Activated naive CD8-positive, alpha-beta T cell treated with anti-CD3 and anti-CD28 coated beads, Interleukin-2, amount 50 U/mL, for 24 hours (primary cell): ENCODE measurements at regions not wholly inside any gene's neighbourhood (a gene's known extent, or its start where the extent isn't known, plus 50 kb on each side); places are given as distances from the start of the nearest gene placed in this dataset.
"Not testable (repeated sequence)": the region's sequence is repeated elsewhere in the genome, so short reads cannot be mapped to it uniquely, and the experiment has no call there.

Experiments
- ATAC-seq: fragments of 150-1000 bp; cut with Tn5 transposase; one replicate; pipeline ENCODE4 v1.10.0; 2021
- DNase-seq: peaks from one replicate; pipeline ENCODE4 v3.0.0; 2021
- H3K27ac Mint-ChIP-seq: one replicate; pipeline ENCODE4 v1.8.0; 2021; ENCODE audit warnings: mild to moderate bottlenecking, mixed read lengths
- H3K27me3 Mint-ChIP-seq: one replicate; pipeline ENCODE4 v1.8.0; 2021; ENCODE audit warnings: mixed read lengths
- H3K36me3 Mint-ChIP-seq: one replicate; pipeline ENCODE4 v1.8.0; 2021; ENCODE audit warnings: low read depth, mixed read lengths
- H3K4me1 Mint-ChIP-seq: one replicate; pipeline ENCODE4 v1.8.0; 2021; ENCODE audit warnings: mixed read lengths
- H3K4me3 Mint-ChIP-seq: one replicate; pipeline ENCODE4 v1.8.0; 2021; ENCODE audit warnings: mild to moderate bottlenecking, moderate library complexity, mixed read lengths
- H3K9me3 Mint-ChIP-seq: one replicate; pipeline ENCODE4 v1.8.0; 2021; ENCODE audit warnings: mixed read lengths

GRCh38 chrX:42025861-42026260 lies 102.5 kb upstream of the CASK start:
- ATAC-seq (no peak), DNase-seq (no peak)
- no peaks in the 10 kb centered on the region for H3K36me3 Mint-ChIP-seq
- no peak overlapping the region for H3K4me3 Mint-ChIP-seq
- H3K4me1 Mint-ChIP-seq: peaks cover 12% of the 10 kb centered on the region
- peaks cover 3% of the 10 kb centered on the region for H3K9me3 Mint-ChIP-seq
- H3K27ac Mint-ChIP-seq: no peak overlapping the region
- no peaks in the 10 kb centered on the region for H3K27me3 Mint-ChIP-seq

GRCh38 chrX:42023122-42023521 lies 99.8 kb upstream of the CASK start:
- H3K9me3 Mint-ChIP-seq: peaks cover 3% of the 10 kb centered on the region
- ATAC-seq: no peak
- H3K4me1 Mint-ChIP-seq: peaks cover 19% of the 10 kb centered on the region
- H3K27me3 Mint-ChIP-seq: no peaks in the 10 kb centered on the region
- H3K27ac Mint-ChIP-seq: no peak overlapping the region
- H3K4me3 Mint-ChIP-seq: no peak overlapping the region
- no peaks in the 10 kb centered on the region for H3K36me3 Mint-ChIP-seq
- no peak for DNase-seq

- Mint-ChIP-seq H3K27me3 (no peaks in the 10 kb centered on the region), H3K36me3 (no peaks in the 10 kb centered on the region), H3K27ac (no peak overlapping the region), H3K4me3 (no peak overlapping the region), H3K9me3 (peaks cover 3% of the 10 kb centered on the region), H3K4me1 (peaks cover 19% of the 10 kb centered on the region)
- DNase-seq: no peak
- peak; percentile 36 for ATAC-seq
These were observed 98.8 kb upstream of the CASK start for GRCh38 chrX:42022158-42022557.

GRCh38 chrX:42021058-42021457 lies 97.7 kb upstream of the CASK start:
- H3K4me3 Mint-ChIP-seq: no peak overlapping the region
- DNase-seq: no peak
- no peak for ATAC-seq
- H3K27me3 Mint-ChIP-seq: no peaks in the 10 kb centered on the region
- H3K27ac Mint-ChIP-seq: no peak overlapping the region
- H3K4me1 Mint-ChIP-seq: peaks cover 19% of the 10 kb centered on the region
- H3K36me3 Mint-ChIP-seq: no peaks in the 10 kb centered on the region
- H3K9me3 Mint-ChIP-seq: peaks cover 3% of the 10 kb centered on the region

GRCh38 chrX:42020225-42020624 lies 96.9 kb upstream of the CASK start:
- no peak overlapping the region for H3K4me3 Mint-ChIP-seq
- H3K9me3 Mint-ChIP-seq: peaks cover 3% of the 10 kb centered on the region
- ATAC-seq (no peak), DNase-seq (no peak)
- H3K27ac Mint-ChIP-seq: no peak overlapping the region
- H3K4me1 Mint-ChIP-seq: peaks cover 19% of the 10 kb centered on the region
- no peaks in the 10 kb centered on the region for H3K27me3 Mint-ChIP-seq
- no peaks in the 10 kb centered on the region for H3K36me3 Mint-ChIP-seq

GRCh38 chrX:42017971-42018370 lies 94.6 kb upstream of the CASK start:
- H3K9me3 Mint-ChIP-seq: peaks cover 3% of the 10 kb centered on the region

GRCh38 chrX:42000836-42001235 lies 77.5 kb upstream of the CASK start:
- H3K27ac Mint-ChIP-seq: no peak overlapping the region
- H3K27me3 Mint-ChIP-seq: no peaks in the 10 kb centered on the region
- ATAC-seq: no peak
- no peaks in the 10 kb centered on the region for H3K4me1 Mint-ChIP-seq
- no peaks in the 10 kb centered on the region for H3K36me3 Mint-ChIP-seq
- H3K9me3 Mint-ChIP-seq: no peaks in the 10 kb centered on the region
- H3K4me3 Mint-ChIP-seq: no peak overlapping the region
- DNase-seq: no peak

More at GRCh38 chrX:42017971-42018370, 94.6 kb upstream of the CASK start:
- no peak overlapping the region for H3K4me3 Mint-ChIP-seq
- DNase-seq: no peak
- H3K36me3 Mint-ChIP-seq: no peaks in the 10 kb centered on the region
- H3K27ac Mint-ChIP-seq: no peak overlapping the region
- no peak for ATAC-seq
- H3K4me1 Mint-ChIP-seq: peaks cover 19% of the 10 kb centered on the region
- no peaks in the 10 kb centered on the region for H3K27me3 Mint-ChIP-seq

- no peak overlapping the region for H3K4me3 Mint-ChIP-seq
- ATAC-seq (no peak), DNase-seq (peak; percentile 1)
- H3K27me3 Mint-ChIP-seq: no peaks in the 10 kb centered on the region
- H3K36me3 Mint-ChIP-seq: no peaks in the 10 kb centered on the region
- H3K4me1 Mint-ChIP-seq: peaks cover 7% of the 10 kb centered on the region
- H3K27ac Mint-ChIP-seq: no peak overlapping the region
- no peaks in the 10 kb centered on the region for H3K9me3 Mint-ChIP-seq
These were observed 61.3 kb upstream of the CASK start for GRCh38 chrX:41984628-41985027.

GRCh38 chrX:41982953-41983352 lies 59.6 kb upstream of the CASK start:
- H3K4me3 Mint-ChIP-seq: no peak overlapping the region
- no peaks in the 10 kb centered on the region for H3K36me3 Mint-ChIP-seq
- DNase-seq (no peak), ATAC-seq (no peak)
- no peaks in the 10 kb centered on the region for H3K9me3 Mint-ChIP-seq
- peaks cover 7% of the 10 kb centered on the region for H3K4me1 Mint-ChIP-seq
- no peaks in the 10 kb centered on the region for H3K27me3 Mint-ChIP-seq
- H3K27ac Mint-ChIP-seq: no peak overlapping the region

GRCh38 chrX:41981481-41982013 lies 58.2 kb upstream of the CASK start:
- Mint-ChIP-seq H3K36me3 (no peaks in the 10 kb centered on the region), H3K4me3 (no peak overlapping the region), H3K27me3 (no peaks in the 10 kb centered on the region), H3K9me3 (no peaks in the 10 kb centered on the region), H3K4me1 (peaks cover 7% of the 10 kb centered on the region), H3K27ac (no peak overlapping the region)
- ATAC-seq (no peak), DNase-seq (no peak)

- ATAC-seq, H3K9me3 Mint-ChIP-seq, H3K27ac Mint-ChIP-seq, H3K36me3 Mint-ChIP-seq, H3K4me3 Mint-ChIP-seq, DNase-seq, H3K27me3 Mint-ChIP-seq, H3K4me1 Mint-ChIP-seq: not testable (repeated sequence)
These were observed 51.3 kb upstream of the CASK start for GRCh38 chrX:41974677-41975076.

GRCh38 chrX:41973208-41973607 lies 49.9 kb upstream of the CASK start:
- DNase-seq (no peak), ATAC-seq (no peak)
- H3K4me3 Mint-ChIP-seq: no peak overlapping the region
- no peaks in the 10 kb centered on the region for H3K36me3 Mint-ChIP-seq
- H3K27me3 Mint-ChIP-seq: no peaks in the 10 kb centered on the region
- no peaks in the 10 kb centered on the region for H3K4me1 Mint-ChIP-seq
- no peak overlapping the region for H3K27ac Mint-ChIP-seq
- H3K9me3 Mint-ChIP-seq: no peaks in the 10 kb centered on the region
